ENCODE measurements at regions not wholly inside any gene's neighbourhood (a gene's known extent, or its start where the extent isn't known, plus 50 kb on each side); places are given as distances from the start of the nearest gene placed in this dataset.

GRCh38 chr3:117936159-117936558 is 1098.5 kb downstream of the IGSF11 start:
- no peak for TF ChIP-seq TCF4 (CRISPR knock-in tag; IDR thresholded peaks at IDR 0.05; ENCODE audit: borderline replicate concordance)
- TF ChIP-seq OSR1 (CRISPR knock-in tag; IDR thresholded peaks at IDR 0.05): no peak
- TF ChIP-seq RARB (CRISPR knock-in tag; IDR thresholded peaks at IDR 0.05): no peak

All from SK-N-SH treated with all-trans-retinoic acid at 6 μM for 48 hours (cell line).